Caco-2 (cell line): ENCODE measurements at regions not wholly inside any gene's neighbourhood (a gene's known extent, or its start where the extent isn't known, plus 50 kb on each side); places are given as distances from the start of the nearest gene placed in this dataset.

Experiments used
- BruUV-seq: library from RNA; stranded (reverse); fragments of 400-500 nt; replicated peaks from 2 replicates; lab custom pipeline; 2021; lab: Mats Ljungman, UMichigan
- CTCF ChIA-PET: fragments of 300-600 bp; sonication (Branson Sonifier 250); formaldehyde crosslinking; loops from one replicate; lab custom pipeline; 2022; ENCODE audit warnings: antibody characterized with exemption; lab: Charles Lee
- POLR2A ChIA-PET: fragments of 300-600 bp; sonication (Branson Sonifier 250); formaldehyde crosslinking; loops from one replicate; lab custom pipeline; 2022; ENCODE audit warnings: antibody characterized with exemption; lab: Charles Lee
- DNase-seq, 2 experiments: peaks; one replicate each; pipeline versions ENCODE4 v3.0.0 to v3.0.0-alpha.2; 2020 to 2022
- H3K27me3 ChIP-seq: replicated peaks from 2 replicates; pipeline ENCODE4 v1.6.0; 2011; ENCODE audit warnings: low read length; ENCODE audit not compliant: control insufficient read depth, insufficient read depth
- H3K36me3 ChIP-seq: 2 replicates; pipeline ENCODE4 v1.5.1; 2011; ENCODE audit warnings: low read length; ENCODE audit not compliant: control insufficient read depth, insufficient read depth
- H3K4me1 ChIP-seq: fragments of 250-450 bp; sonication (Bioruptor Pico); 2 replicates; pipeline ENCODE4 v1.5.1; 2020; ENCODE audit warnings: mild to moderate bottlenecking
- H3K4me3 ChIP-seq: 2 replicates; pipeline ENCODE4 v1.5.1; 2011; ENCODE audit warnings: low read depth, mild to moderate bottlenecking, control low read depth, low read length
- H3K9me3 ChIP-seq: fragments of 250-450 bp; sonication (Bioruptor Pico); 2 replicates; pipeline ENCODE4 v1.5.1; 2020; ENCODE audit warnings: mild to moderate bottlenecking, moderate library complexity
- H3K27ac Mint-ChIP-seq: one replicate; pipeline ENCODE4 v1.8.0; 2022; ENCODE audit warnings: mixed read lengths; ENCODE audit not compliant: unreplicated experiment
- H3K27me3 Mint-ChIP-seq: one replicate; pipeline ENCODE4 v1.8.0; 2022; ENCODE audit warnings: mixed read lengths; ENCODE audit not compliant: insufficient read depth, unreplicated experiment
- H3K36me3 Mint-ChIP-seq: one replicate; pipeline ENCODE4 v1.8.0; 2022; ENCODE audit warnings: mild to moderate bottlenecking, mixed read lengths; ENCODE audit not compliant: insufficient read depth, unreplicated experiment
- H3K4me1 Mint-ChIP-seq: one replicate; pipeline ENCODE4 v1.8.0; 2022; ENCODE audit warnings: low read depth, mixed read lengths; ENCODE audit not compliant: unreplicated experiment
- H3K4me3 Mint-ChIP-seq: one replicate; pipeline ENCODE4 v1.8.0; 2022; ENCODE audit warnings: mild to moderate bottlenecking, moderate library complexity, mixed read lengths; ENCODE audit not compliant: unreplicated experiment
- H3K9me3 Mint-ChIP-seq: one replicate; pipeline ENCODE4 v1.8.0; 2022; ENCODE audit warnings: mixed read lengths; ENCODE audit not compliant: unreplicated experiment
- CTCF ChIP-seq, 2 experiments: fragments of 200-600 bp in 1 of 2; IDR thresholded peaks; 1 replicate in 1 of 2; 2 replicates in 1 of 2; pipeline versions ENCODE4 v1.5.1 to v1.8.0; 2011 to 2022; ENCODE audit warnings: antibody characterized with exemption in 1 of 2, control low read depth in 1 of 2, inconsistent platforms in 1 of 2, low read depth in 1 of 2, low read length in 1 of 2, mild to moderate bottlenecking in 1 of 2, moderate library complexity in 1 of 2; ENCODE audit not compliant: insufficient read depth in 1 of 2, severe bottlenecking in 1 of 2, unreplicated experiment in 1 of 2
- intact Hi-C: fragments of 100-400 bp; cut with micrococcal nuclease; formaldehyde crosslinking; loops from one replicate; pipeline ENCODE4 v1.10.0; 2022; ENCODE audit not compliant: unreplicated experiment

- BruUV-seq: no TSS peak
Observed at GRCh38 chr20:19835533-19836222, 77.6 kb downstream of the RIN2 start.

GRCh38 chr20:19838468-19838867 lies 80.4 kb downstream of the RIN2 start:
- H3K4me1 ChIP-seq: peaks cover 15% of the 10 kb centered on the region; the same call in 1 of the 2 replicates
- H3K9me3 Mint-ChIP-seq: no peaks in the 10 kb centered on the region
- no peaks in the 10 kb centered on the region for H3K36me3 ChIP-seq
- no peak overlapping the region for H3K27ac Mint-ChIP-seq
- no peak overlapping the region for H3K4me3 ChIP-seq
- TF ChIP-seq CTCF (IDR thresholded peaks at IDR 0.05; ENCODE audit: insufficient read depth in 1 of 2, low read depth in 1 of 2, low read length in 1 of 2, severe bottlenecking in 1 of 2, unreplicated experiment in 1 of 2): no peak
- H3K4me1 Mint-ChIP-seq: peaks cover 7% of the 10 kb centered on the region
- POLR2A ChIA-PET: no interaction called here
- intact Hi-C loops: no loop called here
- no peaks in the 10 kb centered on the region for H3K27me3 Mint-ChIP-seq
- CTCF ChIA-PET: no interaction called here
- H3K9me3 ChIP-seq: peaks cover 3% of the 10 kb centered on the region; the same call in 1 of the 2 replicates
- DNase-seq: no peak
- no peak overlapping the region for H3K4me3 Mint-ChIP-seq
- BruUV-seq: no TSS peak
- no peaks in the 10 kb centered on the region for H3K36me3 Mint-ChIP-seq
- no peaks in the 10 kb centered on the region for H3K27me3 ChIP-seq

More at GRCh38 chr20:19835533-19836222, 77.6 kb downstream of the RIN2 start:
- Mint-ChIP-seq H3K4me1 (peaks cover 13% of the 10 kb centered on the region), H3K9me3 (no peaks in the 10 kb centered on the region), H3K27me3 (no peaks in the 10 kb centered on the region), H3K4me3 (no peak overlapping the region), H3K36me3 (no peaks in the 10 kb centered on the region), H3K27ac (no peak overlapping the region)
- Histone ChIP-seq H3K27me3 (no peaks in the 10 kb centered on the region), H3K4me3 (no peak overlapping the region), H3K36me3 (no peaks in the 10 kb centered on the region), H3K9me3 (no peaks in the 10 kb centered on the region; the same call in 1 of the 2 replicates), H3K4me1 (peaks cover 18% of the 10 kb centered on the region; the same call in 1 of the 2 replicates)
- ChIA-PET CTCF (no interaction called here), POLR2A (no interaction called here)
- intact Hi-C loops: no loop called here
- TF ChIP-seq CTCF (IDR thresholded peaks at IDR 0.05; ENCODE audit: insufficient read depth in 1 of 2, low read depth in 1 of 2, low read length in 1 of 2, severe bottlenecking in 1 of 2, unreplicated experiment in 1 of 2): no peak
- no peak for DNase-seq

- no TSS peak for BruUV-seq
- peaks cover 9% of the 10 kb centered on the region; the same call in 1 of the 2 replicates for H3K4me1 ChIP-seq
- H3K4me3 Mint-ChIP-seq: no peak overlapping the region
- peaks cover 6% of the 10 kb centered on the region for H3K4me1 Mint-ChIP-seq
- POLR2A ChIA-PET: no interaction called here
- H3K4me3 ChIP-seq: no peak overlapping the region
- no peak for DNase-seq
- H3K27me3 ChIP-seq: no peaks in the 10 kb centered on the region
- no peak for TF ChIP-seq CTCF (IDR thresholded peaks at IDR 0.05; ENCODE audit: insufficient read depth in 1 of 2, low read depth in 1 of 2, low read length in 1 of 2, severe bottlenecking in 1 of 2, unreplicated experiment in 1 of 2)
- H3K36me3 Mint-ChIP-seq: no peaks in the 10 kb centered on the region
- no peaks in the 10 kb centered on the region for H3K36me3 ChIP-seq
- peaks cover 3% of the 10 kb centered on the region; the same call in 1 of the 2 replicates for H3K9me3 ChIP-seq
- intact Hi-C loops: no loop called here
- no peak overlapping the region for H3K27ac Mint-ChIP-seq
- CTCF ChIA-PET: interaction anchor here (0.8 kb wide), 1 partner anchor 82 kb away, joined by 4 read pairs; no protein-coding TSS in a partner anchor
- no peaks in the 10 kb centered on the region for H3K27me3 Mint-ChIP-seq
- H3K9me3 Mint-ChIP-seq: no peaks in the 10 kb centered on the region
Observed at GRCh38 chr20:19839053-19839452, 81.0 kb downstream of the RIN2 start.
